OCI-LY3 (cell line): ENCODE measurements at regions not wholly inside any gene's neighbourhood (a gene's known extent, or its start where the extent isn't known, plus 50 kb on each side); places are given as distances from the start of the nearest gene placed in this dataset.

Experiments used
- CTCF ChIP-seq: fragments of 200-600, 300-600 bp; sonication (generic); IDR thresholded peaks from 2 replicates; pipeline ENCODE4 v1.5.1; 2014; ENCODE audit warnings: antibody characterized with exemption, low read length, low read depth
- EZH2phosphoT487 ChIP-seq: fragments of 200-600 bp; shearing (Covaris generic); IDR thresholded peaks from 2 replicates; pipeline ENCODE4 v1.6.1; 2018; ENCODE audit warnings: antibody characterized with exemption, mixed run types, low read depth

- TF ChIP-seq CTCF (no peak), EZH2phosphoT487 (no peak)
These were observed 116.8 kb downstream of the LURAP1L start for GRCh38 chr9:12891588-12891987.
